ENCODE measurements at regions not wholly inside any gene's neighbourhood (a gene's known extent, or its start where the extent isn't known, plus 50 kb on each side); places are given as distances from the start of the nearest gene placed in this dataset.

DNA sequence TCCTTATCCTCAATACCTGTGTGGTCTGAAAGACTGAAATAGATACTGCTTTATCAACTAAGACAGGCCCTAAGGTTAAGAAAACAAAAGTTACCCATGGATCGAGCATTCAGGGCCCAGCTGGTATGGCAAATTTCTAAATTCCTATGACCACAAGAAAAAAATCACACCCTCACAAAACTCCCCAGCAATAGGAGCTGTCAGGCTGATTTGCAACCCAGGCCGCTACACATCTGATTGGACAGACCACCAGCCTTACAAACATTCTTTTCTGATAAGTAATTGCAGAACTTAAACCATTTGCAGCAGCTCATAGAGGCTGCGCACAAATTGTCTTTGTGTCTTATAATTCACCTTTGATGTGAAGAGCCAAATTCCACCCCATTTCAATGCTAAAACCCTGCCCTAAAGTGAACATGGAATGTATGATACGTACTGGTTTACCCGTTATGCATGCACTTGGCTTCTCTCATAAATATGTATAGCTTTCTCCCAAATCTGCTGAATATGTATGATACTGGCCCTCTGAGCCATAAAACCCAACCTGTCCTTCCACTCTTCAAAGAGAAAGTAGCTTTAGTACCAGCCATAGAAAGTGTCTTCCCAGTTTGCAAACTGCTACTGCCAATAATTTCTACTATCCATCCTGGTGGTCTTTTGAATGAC lies 842.5 kb downstream of the GRID1 start:
- H3K27me3 ChIP-seq (ENCODE audit: control insufficient read depth in 2 of 2, insufficient read depth in 2 of 2, low read length in 2 of 2), result no peaks in the 10 kb centered on the region
- H3K9me3 ChIP-seq (replicated peaks in 1 of 2; ENCODE audit: control insufficient read depth in 1 of 2, insufficient read depth in 1 of 2, low read length in 2 of 2), result peaks cover 0 to 10% of the 10 kb centered on the region in 2 donors
- H3K36me3 ChIP-seq (replicated peaks in 1 of 2; ENCODE audit: control insufficient read depth in 1 of 2, insufficient read depth in 2 of 2, low read length in 2 of 2), result no peaks in the 10 kb centered on the region
- no peak overlapping the region for H3K9ac ChIP-seq (ENCODE audit: insufficient read depth, low read length, poor library complexity, severe bottlenecking)
- 80% methylated on average over 3 of the region's 5 CpGs for WGBS (ENCODE audit: insufficient coverage)
- Mint-ChIP-seq H3K9me3 (peaks cover 3 to 12% (median 6%) of the 10 kb centered on the region in 7 donors), H3K4me1 (no peaks in the 10 kb centered on the region), H3K27ac (no peak overlapping the region), H3K36me3 (no peaks in the 10 kb centered on the region), H3K4me3 (no peak overlapping the region), H3K27me3 (ENCODE audit: low read depth in 3 of 3) (no peaks in the 10 kb centered on the region)
- H3K4me3 ChIP-seq (replicated peaks in 1 of 3; ENCODE audit: low read depth in 2 of 3, low read length in 3 of 3), result no peak overlapping the region
- H3K4me1 ChIP-seq (ENCODE audit: control insufficient read depth in 1 of 2, insufficient read depth in 2 of 2, low read length in 2 of 2), result no peaks in the 10 kb centered on the region
- intact Hi-C loops (cut with micrococcal nuclease), result no loop called here
- H3K79me2 ChIP-seq (ENCODE audit: insufficient read depth, low read length), result no peaks in the 10 kb centered on the region
- H2AFZ ChIP-seq (ENCODE audit: insufficient read depth, low read depth, low read length, poor library complexity, severe bottlenecking), result no peak overlapping the region
- H4K20me1 ChIP-seq (ENCODE audit: insufficient read depth, low read length), result no peaks in the 10 kb centered on the region
- H3K27ac ChIP-seq (ENCODE audit: low read depth in 1 of 2, low read length in 2 of 2), result no peak overlapping the region
- no peak overlapping the region for H3K4me2 ChIP-seq (replicated peaks; ENCODE audit: extremely low read depth, low read length, poor library complexity, severe bottlenecking)
- TF ChIP-seq, protein P1, sequence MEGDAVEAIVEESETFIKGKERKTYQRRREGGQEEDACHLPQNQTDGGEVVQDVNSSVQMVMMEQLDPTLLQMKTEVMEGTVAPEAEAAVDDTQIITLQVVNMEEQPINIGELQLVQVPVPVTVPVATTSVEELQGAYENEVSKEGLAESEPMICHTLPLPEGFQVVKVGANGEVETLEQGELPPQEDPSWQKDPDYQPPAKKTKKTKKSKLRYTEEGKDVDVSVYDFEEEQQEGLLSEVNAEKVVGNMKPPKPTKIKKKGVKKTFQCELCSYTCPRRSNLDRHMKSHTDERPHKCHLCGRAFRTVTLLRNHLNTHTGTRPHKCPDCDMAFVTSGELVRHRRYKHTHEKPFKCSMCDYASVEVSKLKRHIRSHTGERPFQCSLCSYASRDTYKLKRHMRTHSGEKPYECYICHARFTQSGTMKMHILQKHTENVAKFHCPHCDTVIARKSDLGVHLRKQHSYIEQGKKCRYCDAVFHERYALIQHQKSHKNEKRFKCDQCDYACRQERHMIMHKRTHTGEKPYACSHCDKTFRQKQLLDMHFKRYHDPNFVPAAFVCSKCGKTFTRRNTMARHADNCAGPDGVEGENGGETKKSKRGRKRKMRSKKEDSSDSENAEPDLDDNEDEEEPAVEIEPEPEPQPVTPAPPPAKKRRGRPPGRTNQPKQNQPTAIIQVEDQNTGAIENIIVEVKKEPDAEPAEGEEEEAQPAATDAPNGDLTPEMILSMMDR (IDR thresholded peaks at IDR 0.05), result no peak
- no peak for DNase-seq

DNA sequence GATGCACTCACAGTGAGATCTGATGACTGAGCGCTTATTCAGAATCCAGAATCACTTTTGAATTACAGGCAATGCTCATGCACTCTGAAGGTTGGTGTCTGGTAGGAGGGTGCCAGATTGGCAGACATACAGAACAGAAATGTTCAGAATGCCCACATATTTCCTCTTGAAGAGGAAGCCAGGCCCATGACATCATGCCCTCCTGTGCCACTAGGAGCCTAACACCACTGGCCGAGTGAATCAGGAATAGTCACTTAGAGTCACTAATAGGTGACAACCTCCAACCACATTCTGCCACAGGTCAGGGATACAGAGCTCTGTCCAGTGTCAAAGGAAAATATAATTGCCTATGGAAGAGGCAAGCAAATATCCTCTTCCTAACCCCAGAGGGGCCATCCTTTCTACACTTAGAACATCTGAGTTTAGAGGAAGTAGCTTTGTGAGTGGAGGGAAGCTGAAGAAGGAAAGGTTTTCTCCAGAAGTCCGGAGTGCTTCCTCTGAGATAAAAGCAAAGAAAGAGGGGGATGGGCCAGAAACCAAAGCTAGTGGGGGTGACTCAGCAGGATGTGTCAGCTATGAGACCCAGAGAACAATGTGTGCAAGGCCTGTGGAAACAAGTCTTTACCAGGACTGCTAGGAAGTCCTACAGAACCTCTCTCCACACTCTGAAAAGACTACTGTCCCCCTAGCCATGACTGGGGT lies 838.8 kb downstream of the GRID1 start:
- no peak overlapping the region for H2AFZ ChIP-seq (ENCODE audit: insufficient read depth, low read depth, low read length, poor library complexity, severe bottlenecking)
- Mint-ChIP-seq H3K4me3 (no peak overlapping the region), H3K27me3 (ENCODE audit: low read depth in 3 of 3) (no peaks in the 10 kb centered on the region), H3K9me3 (peaks cover 3 to 13% (median 7%) of the 10 kb centered on the region in 7 donors), H3K4me1 (no peaks in the 10 kb centered on the region), H3K36me3 (no peaks in the 10 kb centered on the region), H3K27ac (no peak overlapping the region)
- H3K9ac ChIP-seq (ENCODE audit: insufficient read depth, low read length, poor library complexity, severe bottlenecking), result no peak overlapping the region
- DNase-seq, result no peak
- intact Hi-C loops (cut with micrococcal nuclease), result no loop called here
- no peaks in the 10 kb centered on the region for H3K4me1 ChIP-seq (ENCODE audit: control insufficient read depth in 1 of 2, insufficient read depth in 2 of 2, low read length in 2 of 2)
- WGBS (ENCODE audit: insufficient coverage), result 33% methylated on average over 2 of the region's 3 CpGs
- H3K9me3 ChIP-seq (replicated peaks in 1 of 2; ENCODE audit: control insufficient read depth in 1 of 2, insufficient read depth in 1 of 2, low read length in 2 of 2), result peaks cover 0 to 16% of the 10 kb centered on the region in 2 donors
- H3K36me3 ChIP-seq (replicated peaks in 1 of 2; ENCODE audit: control insufficient read depth in 1 of 2, insufficient read depth in 2 of 2, low read length in 2 of 2), result no peaks in the 10 kb centered on the region
- TF ChIP-seq, protein P1 (IDR thresholded peaks at IDR 0.05), result no peak
- H4K20me1 ChIP-seq (ENCODE audit: insufficient read depth, low read length), result no peaks in the 10 kb centered on the region
- H3K4me3 ChIP-seq (replicated peaks in 1 of 3; ENCODE audit: low read depth in 2 of 3, low read length in 3 of 3), result no peak overlapping the region
- H3K79me2 ChIP-seq (ENCODE audit: insufficient read depth, low read length), result no peaks in the 10 kb centered on the region
- no peak overlapping the region for H3K27ac ChIP-seq (ENCODE audit: low read depth in 1 of 2, low read length in 2 of 2)
- no peak overlapping the region for H3K4me2 ChIP-seq (replicated peaks; ENCODE audit: extremely low read depth, low read length, poor library complexity, severe bottlenecking)
- no peaks in the 10 kb centered on the region for H3K27me3 ChIP-seq (ENCODE audit: control insufficient read depth in 2 of 2, insufficient read depth in 2 of 2, low read length in 2 of 2)
